Choroid plexus epithelial cell (primary cell): ENCODE measurements at regions not wholly inside any gene's neighbourhood (a gene's known extent, or its start where the extent isn't known, plus 50 kb on each side); places are given as distances from the start of the nearest gene placed in this dataset.
A peak's percentile ranks its signal among the peaks of the same experiment; 100 is the strongest.

Source experiments
- DNase-seq: peaks from one replicate; pipeline ENCODE4 v3.0.0-alpha.2; 2010; ENCODE audit warnings: low read depth
- H3K4me3 ChIP-seq: 2 replicates; pipeline ENCODE4 v1.5.1; 2011; ENCODE audit warnings: low read depth, mild to moderate bottlenecking, control low read depth, low read length, moderate library complexity
- TF ChIP-seq, protein P1 (sequence below): conservative IDR thresholded peaks from 2 replicates; pipeline ENCODE4 v1.5.1; 2011; ENCODE audit warnings: low read depth, mild to moderate bottlenecking, control low read depth, inconsistent platforms, low read length, moderate library complexity

- TF ChIP-seq, protein P1, sequence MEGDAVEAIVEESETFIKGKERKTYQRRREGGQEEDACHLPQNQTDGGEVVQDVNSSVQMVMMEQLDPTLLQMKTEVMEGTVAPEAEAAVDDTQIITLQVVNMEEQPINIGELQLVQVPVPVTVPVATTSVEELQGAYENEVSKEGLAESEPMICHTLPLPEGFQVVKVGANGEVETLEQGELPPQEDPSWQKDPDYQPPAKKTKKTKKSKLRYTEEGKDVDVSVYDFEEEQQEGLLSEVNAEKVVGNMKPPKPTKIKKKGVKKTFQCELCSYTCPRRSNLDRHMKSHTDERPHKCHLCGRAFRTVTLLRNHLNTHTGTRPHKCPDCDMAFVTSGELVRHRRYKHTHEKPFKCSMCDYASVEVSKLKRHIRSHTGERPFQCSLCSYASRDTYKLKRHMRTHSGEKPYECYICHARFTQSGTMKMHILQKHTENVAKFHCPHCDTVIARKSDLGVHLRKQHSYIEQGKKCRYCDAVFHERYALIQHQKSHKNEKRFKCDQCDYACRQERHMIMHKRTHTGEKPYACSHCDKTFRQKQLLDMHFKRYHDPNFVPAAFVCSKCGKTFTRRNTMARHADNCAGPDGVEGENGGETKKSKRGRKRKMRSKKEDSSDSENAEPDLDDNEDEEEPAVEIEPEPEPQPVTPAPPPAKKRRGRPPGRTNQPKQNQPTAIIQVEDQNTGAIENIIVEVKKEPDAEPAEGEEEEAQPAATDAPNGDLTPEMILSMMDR: no peak
- DNase-seq: peak; percentile 36
- no peak overlapping the region for H3K4me3 ChIP-seq
These were observed 57.6 kb upstream of the PARD3B start for GRCh38 chr2:204487447-204488229.

- DNase-seq: peak; percentile 38
- TF ChIP-seq, protein P1: no peak
- H3K4me3 ChIP-seq: no peak overlapping the region
These were observed 53.7 kb upstream of the PARD3B start for GRCh38 chr2:204491528-204491927.

DNA sequence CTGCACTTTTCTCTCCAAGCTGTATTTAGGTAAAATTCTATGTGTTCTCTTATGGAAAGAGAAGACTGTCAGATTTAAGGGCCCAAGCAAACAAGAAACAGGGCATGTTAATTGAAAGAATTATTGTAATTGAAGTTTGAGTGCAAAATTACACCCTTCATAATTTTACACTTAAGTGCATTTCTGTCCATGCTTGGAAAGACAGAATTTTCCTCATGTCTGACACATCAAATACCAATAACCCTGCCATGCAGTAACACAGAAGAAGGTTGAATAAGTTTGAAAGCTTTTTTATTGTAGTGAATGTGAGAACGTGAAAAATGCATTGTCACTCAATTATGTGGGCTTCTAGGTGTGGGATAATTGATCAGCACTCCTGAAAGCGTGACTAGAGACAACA lies 52.9 kb upstream of the PARD3B start:
- TF ChIP-seq, protein P1: no peak
- DNase-seq: no peak
- H3K4me3 ChIP-seq: no peak overlapping the region

DNA sequence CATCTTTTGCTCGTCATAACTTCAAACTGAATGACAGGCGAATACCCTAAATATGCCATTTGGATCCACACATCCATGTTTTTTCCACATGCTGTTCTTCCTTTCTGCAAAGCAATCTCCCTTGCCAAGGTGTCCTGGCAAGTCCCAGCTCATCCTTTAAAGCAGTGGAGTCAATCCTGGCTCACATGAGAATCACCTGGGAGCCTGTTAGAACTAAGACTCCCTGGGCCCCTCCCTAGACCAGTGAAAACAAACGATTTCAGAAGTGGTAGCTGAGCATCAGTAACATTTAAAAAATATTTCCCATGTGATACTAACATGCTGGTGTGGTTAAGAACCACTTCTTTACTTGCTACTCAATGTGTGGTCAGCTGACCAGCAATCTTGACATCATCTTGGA lies 50.6 kb upstream of the PARD3B start:
- no peak overlapping the region for H3K4me3 ChIP-seq
- DNase-seq: no peak
- TF ChIP-seq, protein P1: no peak

DNA sequence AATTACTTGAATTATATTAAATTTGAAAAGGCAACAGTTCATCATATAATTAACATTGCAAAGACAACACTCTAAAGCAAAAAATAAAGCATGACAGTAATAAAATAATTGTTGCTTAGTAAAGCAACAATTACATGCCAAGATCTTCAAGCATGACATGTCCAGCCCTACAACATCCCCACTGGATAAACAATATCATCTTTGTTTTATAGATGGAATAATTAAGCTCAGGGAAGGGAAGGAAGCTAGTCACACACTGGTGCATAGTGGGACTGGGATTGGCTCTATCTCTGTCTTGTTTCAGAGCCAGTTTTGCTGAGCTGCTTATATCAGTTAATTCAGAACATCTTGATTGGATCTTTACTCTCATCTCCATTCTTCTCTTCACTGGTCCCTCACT lies 49.9 kb upstream of the PARD3B start:
- TF ChIP-seq, protein P1: no peak
- DNase-seq: no peak
- no peak overlapping the region for H3K4me3 ChIP-seq
